Tibial nerve (tissue), 4 donors: ENCODE measurements at regions not wholly inside any gene's neighbourhood (a gene's known extent, or its start where the extent isn't known, plus 50 kb on each side); places are given as distances from the start of the nearest gene placed in this dataset.

Source experiments
- EP300 ChIP-seq, 2 donors: sonication (generic); formaldehyde crosslinking; IDR thresholded peaks; one replicate each; pipeline ENCODE4 v1.6.1; 2017; ENCODE audit warnings: antibody characterized with exemption in 2 of 2, mild to moderate bottlenecking in 1 of 2
- TF ChIP-seq, protein P1 (sequence below), 5 experiments: fragments of 200-600 bp in 3 of 5; fragments of 450-650 bp in 2 of 5; sonication (generic) in 3 of 5; IDR thresholded peaks; one replicate each; pipeline ENCODE4 v1.5.1; 2016 to 2019; ENCODE audit warnings: antibody characterized with exemption in 5 of 5, mild to moderate bottlenecking in 3 of 5, moderate library complexity in 2 of 5

DNA sequence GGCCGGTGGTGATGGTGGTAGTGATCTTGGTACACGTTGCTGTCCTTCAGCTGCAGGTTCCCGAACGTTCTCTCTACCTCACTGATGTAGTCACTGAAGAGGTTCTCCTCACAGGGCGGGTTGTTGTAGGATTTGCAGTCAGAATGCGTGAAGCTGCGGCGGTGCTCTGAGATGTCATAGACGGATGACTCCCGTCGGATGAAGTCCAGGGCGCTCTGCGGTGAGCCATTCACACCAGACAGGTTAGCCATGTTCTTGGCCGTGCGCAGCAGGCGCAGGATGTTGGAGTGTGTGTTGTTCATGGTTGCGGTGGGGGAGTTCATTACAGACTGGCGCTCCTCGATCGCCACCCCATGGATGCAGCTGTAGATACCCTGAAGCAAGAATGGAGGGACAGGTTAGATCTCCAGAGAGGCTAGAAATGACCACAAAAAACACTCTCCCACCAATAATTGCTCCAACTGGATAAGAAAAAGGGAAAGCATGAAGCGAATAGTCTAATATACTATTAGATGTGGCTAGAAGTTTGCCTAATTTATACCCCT, 367.8 kb downstream of the EMP1 start:
- TF ChIP-seq, protein P1, sequence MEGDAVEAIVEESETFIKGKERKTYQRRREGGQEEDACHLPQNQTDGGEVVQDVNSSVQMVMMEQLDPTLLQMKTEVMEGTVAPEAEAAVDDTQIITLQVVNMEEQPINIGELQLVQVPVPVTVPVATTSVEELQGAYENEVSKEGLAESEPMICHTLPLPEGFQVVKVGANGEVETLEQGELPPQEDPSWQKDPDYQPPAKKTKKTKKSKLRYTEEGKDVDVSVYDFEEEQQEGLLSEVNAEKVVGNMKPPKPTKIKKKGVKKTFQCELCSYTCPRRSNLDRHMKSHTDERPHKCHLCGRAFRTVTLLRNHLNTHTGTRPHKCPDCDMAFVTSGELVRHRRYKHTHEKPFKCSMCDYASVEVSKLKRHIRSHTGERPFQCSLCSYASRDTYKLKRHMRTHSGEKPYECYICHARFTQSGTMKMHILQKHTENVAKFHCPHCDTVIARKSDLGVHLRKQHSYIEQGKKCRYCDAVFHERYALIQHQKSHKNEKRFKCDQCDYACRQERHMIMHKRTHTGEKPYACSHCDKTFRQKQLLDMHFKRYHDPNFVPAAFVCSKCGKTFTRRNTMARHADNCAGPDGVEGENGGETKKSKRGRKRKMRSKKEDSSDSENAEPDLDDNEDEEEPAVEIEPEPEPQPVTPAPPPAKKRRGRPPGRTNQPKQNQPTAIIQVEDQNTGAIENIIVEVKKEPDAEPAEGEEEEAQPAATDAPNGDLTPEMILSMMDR (IDR thresholded peaks at IDR 0.05), result no peak
- TF ChIP-seq EP300 (IDR thresholded peaks at IDR 0.05), result no peak
